Dendritic cell treated with granulocyte-macrophage colony-stimulating factor and Interleukin-4, amounts not matched to agents 40 ng/mL and 50 ng/mL, for 4 days (primary cell): ENCODE measurements at regions not wholly inside any gene's neighbourhood (a gene's known extent, or its start where the extent isn't known, plus 50 kb on each side); places are given as distances from the start of the nearest gene placed in this dataset.

Experiments used
- H3K27ac Mint-ChIP-seq: one replicate; pipeline ENCODE4 v1.8.0; 2022; ENCODE audit warnings: mild to moderate bottlenecking, mixed read lengths
- H3K27me3 Mint-ChIP-seq: one replicate; pipeline ENCODE4 v1.8.0; 2022; ENCODE audit warnings: mild to moderate bottlenecking, mixed read lengths
- H3K36me3 Mint-ChIP-seq: one replicate; pipeline ENCODE4 v1.8.0; 2022; ENCODE audit warnings: low read depth, mixed read lengths
- H3K4me1 Mint-ChIP-seq: one replicate; pipeline ENCODE4 v1.8.0; 2022; ENCODE audit warnings: low read depth, mixed read lengths
- H3K4me3 Mint-ChIP-seq: one replicate; pipeline ENCODE4 v1.8.0; 2022; ENCODE audit warnings: mild to moderate bottlenecking, moderate library complexity, mixed read lengths
- H3K9me3 Mint-ChIP-seq: one replicate; pipeline ENCODE4 v1.8.0; 2022; ENCODE audit warnings: mixed read lengths
- intact Hi-C: fragments of 100-400 bp; cut with micrococcal nuclease; formaldehyde crosslinking; loops from one replicate; pipeline ENCODE4 v1.15.0; 2022

- Mint-ChIP-seq H3K4me3 (no peak overlapping the region), H3K27ac (no peak overlapping the region), H3K4me1 (no peaks in the 10 kb centered on the region), H3K36me3 (no peaks in the 10 kb centered on the region), H3K9me3 (no peaks in the 10 kb centered on the region), H3K27me3 (no peaks in the 10 kb centered on the region)
- intact Hi-C loops = no loop called here
Measured at GRCh38 chr1:65691152-65691900, 101.4 kb upstream of the PDE4B start.

- intact Hi-C loops = no loop called here
- Mint-ChIP-seq H3K4me1 (no peaks in the 10 kb centered on the region), H3K27me3 (no peaks in the 10 kb centered on the region), H3K27ac (no peak overlapping the region), H3K4me3 (no peak overlapping the region), H3K9me3 (no peaks in the 10 kb centered on the region), H3K36me3 (no peaks in the 10 kb centered on the region)
Measured at GRCh38 chr1:65691972-65692371, 100.7 kb upstream of the PDE4B start.

- intact Hi-C loops = no loop called here
- no peaks in the 10 kb centered on the region for H3K4me1 Mint-ChIP-seq
- no peak overlapping the region for H3K27ac Mint-ChIP-seq
- H3K4me3 Mint-ChIP-seq = no peak overlapping the region
- no peaks in the 10 kb centered on the region for H3K27me3 Mint-ChIP-seq
- H3K36me3 Mint-ChIP-seq = no peaks in the 10 kb centered on the region
- no peaks in the 10 kb centered on the region for H3K9me3 Mint-ChIP-seq
Measured at GRCh38 chr1:65694126-65694525, 98.6 kb upstream of the PDE4B start.

GRCh38 chr1:65694933-65695332 lies 97.8 kb upstream of the PDE4B start:
- Mint-ChIP-seq H3K36me3 (no peaks in the 10 kb centered on the region), H3K4me1 (no peaks in the 10 kb centered on the region), H3K27me3 (no peaks in the 10 kb centered on the region), H3K27ac (no peak overlapping the region), H3K4me3 (no peak overlapping the region), H3K9me3 (no peaks in the 10 kb centered on the region)
- intact Hi-C loops = no loop called here

GRCh38 chr1:65698590-65698989 lies 94.1 kb upstream of the PDE4B start:
- H3K27me3 Mint-ChIP-seq = no peaks in the 10 kb centered on the region
- H3K4me1 Mint-ChIP-seq = no peaks in the 10 kb centered on the region
- intact Hi-C loops = no loop called here
- H3K9me3 Mint-ChIP-seq = no peaks in the 10 kb centered on the region
- no peaks in the 10 kb centered on the region for H3K36me3 Mint-ChIP-seq
- no peak overlapping the region for H3K27ac Mint-ChIP-seq
- no peak overlapping the region for H3K4me3 Mint-ChIP-seq

- Mint-ChIP-seq H3K36me3 (no peaks in the 10 kb centered on the region), H3K4me1 (no peaks in the 10 kb centered on the region), H3K27ac (no peak overlapping the region), H3K9me3 (no peaks in the 10 kb centered on the region), H3K27me3 (no peaks in the 10 kb centered on the region), H3K4me3 (no peak overlapping the region)
- intact Hi-C loops = no loop called here
Measured at GRCh38 chr1:65703853-65704252, 88.8 kb upstream of the PDE4B start.

GRCh38 chr1:65704318-65704717 lies 88.4 kb upstream of the PDE4B start:
- H3K9me3 Mint-ChIP-seq = no peaks in the 10 kb centered on the region
- H3K4me3 Mint-ChIP-seq = no peak overlapping the region
- intact Hi-C loops = no loop called here
- H3K27ac Mint-ChIP-seq = no peak overlapping the region
- H3K27me3 Mint-ChIP-seq = no peaks in the 10 kb centered on the region
- H3K4me1 Mint-ChIP-seq = no peaks in the 10 kb centered on the region
- no peaks in the 10 kb centered on the region for H3K36me3 Mint-ChIP-seq

- no peak overlapping the region for H3K27ac Mint-ChIP-seq
- no peaks in the 10 kb centered on the region for H3K27me3 Mint-ChIP-seq
- H3K9me3 Mint-ChIP-seq = no peaks in the 10 kb centered on the region
- no peak overlapping the region for H3K4me3 Mint-ChIP-seq
- H3K4me1 Mint-ChIP-seq = no peaks in the 10 kb centered on the region
- H3K36me3 Mint-ChIP-seq = no peaks in the 10 kb centered on the region
- intact Hi-C loops = no loop called here
Measured at GRCh38 chr1:65717815-65718454, 74.8 kb upstream of the PDE4B start.

- H3K4me3 Mint-ChIP-seq = no peak overlapping the region
- H3K27ac Mint-ChIP-seq = no peak overlapping the region
- no peaks in the 10 kb centered on the region for H3K9me3 Mint-ChIP-seq
- no peaks in the 10 kb centered on the region for H3K27me3 Mint-ChIP-seq
- no peaks in the 10 kb centered on the region for H3K36me3 Mint-ChIP-seq
- intact Hi-C loops = no loop called here
- H3K4me1 Mint-ChIP-seq = no peaks in the 10 kb centered on the region
Measured at GRCh38 chr1:65719391-65719790, 73.3 kb upstream of the PDE4B start.

GRCh38 chr1:65722461-65722860 lies 70.2 kb upstream of the PDE4B start:
- no peak overlapping the region for H3K4me3 Mint-ChIP-seq
- H3K27ac Mint-ChIP-seq = no peak overlapping the region
- H3K4me1 Mint-ChIP-seq = no peaks in the 10 kb centered on the region
- intact Hi-C loops = no loop called here
- no peaks in the 10 kb centered on the region for H3K9me3 Mint-ChIP-seq
- H3K36me3 Mint-ChIP-seq = no peaks in the 10 kb centered on the region
- no peaks in the 10 kb centered on the region for H3K27me3 Mint-ChIP-seq

GRCh38 chr1:65724151-65724550 lies 68.5 kb upstream of the PDE4B start:
- intact Hi-C loops = no loop called here
- Mint-ChIP-seq H3K9me3 (no peaks in the 10 kb centered on the region), H3K27ac (no peak overlapping the region), H3K4me3 (no peak overlapping the region), H3K27me3 (no peaks in the 10 kb centered on the region), H3K36me3 (no peaks in the 10 kb centered on the region), H3K4me1 (no peaks in the 10 kb centered on the region)

GRCh38 chr1:65725064-65725463 lies 67.6 kb upstream of the PDE4B start:
- H3K9me3 Mint-ChIP-seq = no peaks in the 10 kb centered on the region

GRCh38 chr1:65728504-65728903 lies 64.2 kb upstream of the PDE4B start:
- intact Hi-C loops = no loop called here
- Mint-ChIP-seq H3K36me3 (no peaks in the 10 kb centered on the region), H3K4me3 (no peak overlapping the region), H3K9me3 (no peaks in the 10 kb centered on the region), H3K27me3 (no peaks in the 10 kb centered on the region), H3K27ac (no peak overlapping the region), H3K4me1 (no peaks in the 10 kb centered on the region)

More at GRCh38 chr1:65725064-65725463, 67.6 kb upstream of the PDE4B start:
- Mint-ChIP-seq H3K4me3 (no peak overlapping the region), H3K27ac (no peak overlapping the region), H3K4me1 (no peaks in the 10 kb centered on the region), H3K36me3 (no peaks in the 10 kb centered on the region), H3K27me3 (no peaks in the 10 kb centered on the region)
- intact Hi-C loops = no loop called here

GRCh38 chr1:65729259-65729658 lies 63.4 kb upstream of the PDE4B start:
- intact Hi-C loops = no loop called here
- H3K4me1 Mint-ChIP-seq = no peaks in the 10 kb centered on the region
- no peaks in the 10 kb centered on the region for H3K36me3 Mint-ChIP-seq
- H3K27me3 Mint-ChIP-seq = no peaks in the 10 kb centered on the region
- no peak overlapping the region for H3K4me3 Mint-ChIP-seq
- no peak overlapping the region for H3K27ac Mint-ChIP-seq
- H3K9me3 Mint-ChIP-seq = no peaks in the 10 kb centered on the region

- intact Hi-C loops = no loop called here
- Mint-ChIP-seq H3K9me3 (no peaks in the 10 kb centered on the region), H3K27ac (no peak overlapping the region), H3K27me3 (no peaks in the 10 kb centered on the region), H3K36me3 (no peaks in the 10 kb centered on the region), H3K4me1 (no peaks in the 10 kb centered on the region), H3K4me3 (no peak overlapping the region)
Measured at GRCh38 chr1:65734979-65735378, 57.7 kb upstream of the PDE4B start.
